ENCODE measurements at regions not wholly inside any gene's neighbourhood (a gene's known extent, or its start where the extent isn't known, plus 50 kb on each side); places are given as distances from the start of the nearest gene placed in this dataset.
A peak's percentile ranks its signal among the peaks of the same experiment; 100 is the strongest.
"Not testable (repeated sequence)": the region's sequence is repeated elsewhere in the genome, so short reads cannot be mapped to it uniquely, and the experiment has no call there.

DNA sequence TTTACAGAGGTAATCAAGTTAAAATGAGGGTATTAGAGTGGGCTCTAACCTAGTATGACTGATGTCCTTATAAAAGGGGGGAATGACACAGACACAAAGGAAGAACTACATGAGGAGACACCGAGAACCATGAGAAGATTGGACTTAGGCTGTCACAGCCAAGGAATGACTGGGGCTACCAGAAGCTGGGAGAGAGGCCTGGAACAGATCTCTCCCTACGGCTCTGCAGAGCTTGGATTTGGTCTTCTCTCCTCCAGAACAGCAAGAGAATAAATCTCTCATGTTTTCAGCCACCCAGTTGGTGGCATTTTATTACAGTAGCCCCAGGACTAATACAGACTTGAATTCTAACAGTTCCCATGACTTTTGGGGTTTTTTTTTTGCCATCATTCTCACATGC is 110.8 kb downstream of the PSMG1 start:
- Histone ChIP-seq H3K9me3 (ENCODE audit: control insufficient read depth in 1 of 2, low read length in 2 of 2) (peaks cover 0 to 7% of the 10 kb centered on the region in 2 donors), H3K27me3 (ENCODE audit: control insufficient read depth in 1 of 2, insufficient read depth in 2 of 2, low read length in 2 of 2) (no peaks in the 10 kb centered on the region), H3K4me1 (ENCODE audit: control insufficient read depth in 1 of 2, insufficient read depth in 2 of 2, low read length in 2 of 2) (peaks cover 0 to 2% of the 10 kb centered on the region in 2 donors), H3K36me3 (ENCODE audit: control insufficient read depth in 1 of 2, insufficient read depth in 2 of 2, low read length in 2 of 2) (no peaks in the 10 kb centered on the region), H3K27ac (ENCODE audit: low read depth, low read length) (peak overlapping the region; percentile 13), H3K9ac (ENCODE audit: low read depth in 1 of 2, low read length in 2 of 2) (no peak overlapping the region), H3K4me3 (ENCODE audit: low read depth in 1 of 2, low read length in 2 of 2) (no peak overlapping the region)

- Histone ChIP-seq H3K9ac (ENCODE audit: low read depth in 1 of 2, low read length in 2 of 2) (no peak overlapping the region), H3K9me3 (ENCODE audit: control insufficient read depth in 1 of 2, low read length in 2 of 2) (peaks cover 0 to 7% of the 10 kb centered on the region in 2 donors), H3K27ac (ENCODE audit: low read depth, low read length) (peak overlapping the region; percentile 13), H3K4me1 (ENCODE audit: control insufficient read depth in 1 of 2, insufficient read depth in 2 of 2, low read length in 2 of 2) (peaks cover 0 to 2% of the 10 kb centered on the region in 2 donors), H3K27me3 (ENCODE audit: control insufficient read depth in 1 of 2, insufficient read depth in 2 of 2, low read length in 2 of 2) (no peaks in the 10 kb centered on the region), H3K36me3 (ENCODE audit: control insufficient read depth in 1 of 2, insufficient read depth in 2 of 2, low read length in 2 of 2) (no peaks in the 10 kb centered on the region), H3K4me3 (ENCODE audit: low read depth in 1 of 2, low read length in 2 of 2) (no peak overlapping the region)
Observed at GRCh38 chr21:39071623-39072214, 111.5 kb downstream of the PSMG1 start.

DNA sequence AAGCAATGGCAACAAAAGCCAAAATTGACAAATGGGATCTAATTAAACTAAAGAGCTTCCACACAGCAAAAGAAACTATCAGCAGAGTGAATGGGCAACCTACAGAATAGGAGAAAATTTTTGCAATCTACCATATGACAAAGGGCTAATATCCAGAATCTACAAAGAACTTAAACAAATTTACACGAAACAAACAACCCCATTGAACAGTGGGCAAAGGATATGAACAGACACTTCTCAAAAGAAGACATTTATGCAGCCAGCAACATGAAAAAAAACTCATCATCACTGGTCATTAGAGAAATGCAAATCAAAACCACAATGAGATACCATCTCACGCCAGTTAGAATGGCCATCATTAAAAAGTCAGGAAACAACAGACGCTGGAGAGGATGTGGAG is 113.4 kb downstream of the PSMG1 start:
- not testable (repeated sequence) for H3K9me3 ChIP-seq (ENCODE audit: control insufficient read depth in 1 of 2, low read length in 2 of 2); H3K4me1 ChIP-seq (ENCODE audit: control insufficient read depth in 1 of 2, insufficient read depth in 2 of 2, low read length in 2 of 2); H3K27ac ChIP-seq (ENCODE audit: low read depth, low read length); H3K27me3 ChIP-seq (ENCODE audit: control insufficient read depth in 1 of 2, insufficient read depth in 2 of 2, low read length in 2 of 2); H3K36me3 ChIP-seq (ENCODE audit: control insufficient read depth in 1 of 2, insufficient read depth in 2 of 2, low read length in 2 of 2); H3K9ac ChIP-seq (ENCODE audit: low read depth in 1 of 2, low read length in 2 of 2); H3K4me3 ChIP-seq (ENCODE audit: low read depth in 1 of 2, low read length in 2 of 2)

DNA sequence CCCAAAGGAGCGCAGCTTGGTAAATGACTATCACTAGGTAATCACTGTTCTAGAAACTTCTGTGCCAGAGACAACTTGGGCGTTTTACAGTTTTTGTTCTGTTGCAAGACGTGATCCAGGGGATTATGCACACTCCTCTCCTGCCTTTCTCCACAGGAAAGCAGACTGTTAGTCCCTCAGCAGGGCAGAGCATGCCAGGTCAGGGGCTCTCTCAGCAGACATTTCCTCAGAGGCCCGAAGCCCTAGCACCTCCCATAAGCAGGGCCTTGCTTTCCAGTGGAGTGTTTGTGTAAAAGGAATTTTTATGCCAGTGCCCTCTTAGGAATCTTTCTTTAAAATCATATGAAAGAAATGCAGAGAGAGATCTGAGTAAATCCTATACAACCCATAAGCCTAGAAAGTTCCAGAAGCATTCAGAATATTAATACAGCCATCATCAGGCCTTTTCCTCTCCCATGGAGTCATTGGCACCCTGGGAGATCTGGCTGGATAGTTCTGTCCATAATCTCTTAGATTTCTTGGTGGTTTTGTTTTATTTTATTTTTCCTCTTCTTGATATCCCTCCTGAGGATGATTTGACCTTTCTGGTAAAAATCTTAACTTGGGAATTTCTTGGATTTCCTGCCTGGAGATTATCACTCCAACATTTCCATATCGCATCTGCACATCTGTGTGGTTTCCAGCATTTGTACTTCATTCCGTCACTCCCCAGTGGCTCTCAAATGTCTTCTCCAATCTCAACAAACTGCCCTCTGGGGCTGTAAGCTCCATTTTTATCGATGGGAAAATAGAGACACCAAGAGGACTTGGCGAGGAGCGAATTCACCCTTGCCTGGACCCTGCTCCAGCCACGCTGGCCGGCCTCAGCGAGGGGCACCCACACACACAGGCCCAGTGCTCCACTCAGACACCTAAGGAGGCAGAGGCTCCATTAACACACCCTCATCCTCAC is 116.1 kb downstream of the PSMG1 start:
- no peaks in the 10 kb centered on the region for H3K36me3 ChIP-seq (ENCODE audit: control insufficient read depth in 1 of 2, insufficient read depth in 2 of 2, low read length in 2 of 2)
- no peak overlapping the region for H3K4me3 ChIP-seq (ENCODE audit: low read depth in 1 of 2, low read length in 2 of 2)
- no peak overlapping the region for H3K27ac ChIP-seq (ENCODE audit: low read depth, low read length)
- H3K9ac ChIP-seq (ENCODE audit: low read depth in 1 of 2, low read length in 2 of 2), result no peak overlapping the region
- H3K4me1 ChIP-seq (ENCODE audit: control insufficient read depth in 1 of 2, insufficient read depth in 2 of 2, low read length in 2 of 2), result peaks cover 0 to 2% of the 10 kb centered on the region in 2 donors
- no peaks in the 10 kb centered on the region for H3K9me3 ChIP-seq (ENCODE audit: control insufficient read depth in 1 of 2, low read length in 2 of 2)
- H3K27me3 ChIP-seq (ENCODE audit: control insufficient read depth in 1 of 2, insufficient read depth in 2 of 2, low read length in 2 of 2), result no peaks in the 10 kb centered on the region

GRCh38 chr21:39065917-39066316 is 117.3 kb downstream of the PSMG1 start:
- Histone ChIP-seq H3K27me3 (ENCODE audit: control insufficient read depth in 1 of 2, insufficient read depth in 2 of 2, low read length in 2 of 2) (no peaks in the 10 kb centered on the region), H3K27ac (ENCODE audit: low read depth, low read length) (no peak overlapping the region), H3K9me3 (ENCODE audit: control insufficient read depth in 1 of 2, low read length in 2 of 2) (no peaks in the 10 kb centered on the region), H3K4me3 (ENCODE audit: low read depth in 1 of 2, low read length in 2 of 2) (no peak overlapping the region), H3K4me1 (ENCODE audit: control insufficient read depth in 1 of 2, insufficient read depth in 2 of 2, low read length in 2 of 2) (peaks cover 0 to 2% of the 10 kb centered on the region in 2 donors), H3K9ac (ENCODE audit: low read depth in 1 of 2, low read length in 2 of 2) (no peak overlapping the region), H3K36me3 (ENCODE audit: control insufficient read depth in 1 of 2, insufficient read depth in 2 of 2, low read length in 2 of 2) (no peaks in the 10 kb centered on the region)

GRCh38 chr21:39064325-39065012 is 118.8 kb downstream of the PSMG1 start:
- no peaks in the 10 kb centered on the region for H3K27me3 ChIP-seq (ENCODE audit: control insufficient read depth in 1 of 2, insufficient read depth in 2 of 2, low read length in 2 of 2)
- H3K9ac ChIP-seq (ENCODE audit: low read depth in 1 of 2, low read length in 2 of 2), result no peak overlapping the region
- no peaks in the 10 kb centered on the region for H3K9me3 ChIP-seq (ENCODE audit: control insufficient read depth in 1 of 2, low read length in 2 of 2)
- H3K27ac ChIP-seq (ENCODE audit: low read depth, low read length), result no peak overlapping the region
- H3K36me3 ChIP-seq (ENCODE audit: control insufficient read depth in 1 of 2, insufficient read depth in 2 of 2, low read length in 2 of 2), result no peaks in the 10 kb centered on the region
- no peak overlapping the region for H3K4me3 ChIP-seq (ENCODE audit: low read depth in 1 of 2, low read length in 2 of 2)
- H3K4me1 ChIP-seq (ENCODE audit: control insufficient read depth in 1 of 2, insufficient read depth in 2 of 2, low read length in 2 of 2), result peaks cover 0 to 2% of the 10 kb centered on the region in 2 donors

- Histone ChIP-seq H3K27ac (ENCODE audit: low read depth, low read length) (no peak overlapping the region), H3K27me3 (ENCODE audit: control insufficient read depth in 1 of 2, insufficient read depth in 2 of 2, low read length in 2 of 2) (no peaks in the 10 kb centered on the region), H3K4me1 (ENCODE audit: control insufficient read depth in 1 of 2, insufficient read depth in 2 of 2, low read length in 2 of 2) (peaks cover 0 to 2% of the 10 kb centered on the region in 2 donors), H3K9me3 (ENCODE audit: control insufficient read depth in 1 of 2, low read length in 2 of 2) (no peaks in the 10 kb centered on the region), H3K9ac (ENCODE audit: low read depth in 1 of 2, low read length in 2 of 2) (no peak overlapping the region), H3K36me3 (ENCODE audit: control insufficient read depth in 1 of 2, insufficient read depth in 2 of 2, low read length in 2 of 2) (no peaks in the 10 kb centered on the region), H3K4me3 (ENCODE audit: low read depth in 1 of 2, low read length in 2 of 2) (no peak overlapping the region)
Observed at GRCh38 chr21:39063517-39063916, 119.7 kb downstream of the PSMG1 start.

- no peak overlapping the region for H3K4me3 ChIP-seq (ENCODE audit: low read depth in 1 of 2, low read length in 2 of 2)
- H3K36me3 ChIP-seq (ENCODE audit: control insufficient read depth in 1 of 2, insufficient read depth in 2 of 2, low read length in 2 of 2), result no peaks in the 10 kb centered on the region
- no peaks in the 10 kb centered on the region for H3K27me3 ChIP-seq (ENCODE audit: control insufficient read depth in 1 of 2, insufficient read depth in 2 of 2, low read length in 2 of 2)
- H3K9me3 ChIP-seq (ENCODE audit: control insufficient read depth in 1 of 2, low read length in 2 of 2), result no peaks in the 10 kb centered on the region
- no peak overlapping the region for H3K9ac ChIP-seq (ENCODE audit: low read depth in 1 of 2, low read length in 2 of 2)
- H3K4me1 ChIP-seq (ENCODE audit: control insufficient read depth in 1 of 2, insufficient read depth in 2 of 2, low read length in 2 of 2), result no peaks in the 10 kb centered on the region
- H3K27ac ChIP-seq (ENCODE audit: low read depth, low read length), result no peak overlapping the region
Observed at GRCh38 chr21:39062196-39062595, 121.1 kb downstream of the PSMG1 start.

GRCh38 chr21:39061766-39062165 is 121.5 kb downstream of the PSMG1 start:
- no peaks in the 10 kb centered on the region for H3K4me1 ChIP-seq (ENCODE audit: control insufficient read depth in 1 of 2, insufficient read depth in 2 of 2, low read length in 2 of 2)

DNA sequence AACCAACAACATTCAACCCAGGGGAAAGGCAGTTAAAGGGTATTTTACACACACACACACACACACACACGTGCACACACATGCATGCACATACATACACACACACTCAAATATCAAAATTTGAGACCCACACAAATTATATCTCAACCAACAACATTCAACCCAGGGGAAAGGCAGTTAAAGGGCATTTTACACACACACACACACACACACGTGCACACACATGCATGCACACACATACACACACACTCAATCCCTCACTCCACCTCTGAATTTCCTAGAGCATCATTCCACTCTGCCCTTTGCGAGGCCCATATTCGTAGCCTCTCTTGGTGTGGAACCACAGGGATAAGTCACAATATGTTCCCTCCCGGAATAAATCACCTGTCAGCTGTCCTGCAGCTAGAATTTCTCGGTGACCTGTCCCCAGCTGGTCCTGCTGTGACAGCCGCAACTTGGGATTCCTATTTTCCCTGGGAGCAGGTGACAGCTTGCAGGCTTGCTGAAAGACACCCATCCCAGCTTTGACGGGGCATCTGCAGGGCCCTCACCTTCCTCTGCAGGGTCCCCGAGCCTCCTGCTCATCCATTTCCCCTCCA is 122.7 kb downstream of the PSMG1 start:
- Histone ChIP-seq H3K27ac (ENCODE audit: low read depth, low read length) (no peak overlapping the region), H3K4me3 (ENCODE audit: low read depth in 1 of 2, low read length in 2 of 2) (no peak overlapping the region), H3K27me3 (ENCODE audit: control insufficient read depth in 1 of 2, insufficient read depth in 2 of 2, low read length in 2 of 2) (no peaks in the 10 kb centered on the region), H3K9me3 (ENCODE audit: control insufficient read depth in 1 of 2, low read length in 2 of 2) (no peaks in the 10 kb centered on the region), H3K4me1 (ENCODE audit: control insufficient read depth in 1 of 2, insufficient read depth in 2 of 2, low read length in 2 of 2) (no peaks in the 10 kb centered on the region), H3K9ac (ENCODE audit: low read depth in 1 of 2, low read length in 2 of 2) (no peak overlapping the region), H3K36me3 (ENCODE audit: control insufficient read depth in 1 of 2, insufficient read depth in 2 of 2, low read length in 2 of 2) (no peaks in the 10 kb centered on the region)

More at GRCh38 chr21:39061766-39062165, 121.5 kb downstream of the PSMG1 start:
- H3K27me3 ChIP-seq (ENCODE audit: control insufficient read depth in 1 of 2, insufficient read depth in 2 of 2, low read length in 2 of 2), result no peaks in the 10 kb centered on the region
- H3K36me3 ChIP-seq (ENCODE audit: control insufficient read depth in 1 of 2, insufficient read depth in 2 of 2, low read length in 2 of 2), result no peaks in the 10 kb centered on the region
- no peak overlapping the region for H3K27ac ChIP-seq (ENCODE audit: low read depth, low read length)
- H3K4me3 ChIP-seq (ENCODE audit: low read depth in 1 of 2, low read length in 2 of 2), result no peak overlapping the region
- H3K9ac ChIP-seq (ENCODE audit: low read depth in 1 of 2, low read length in 2 of 2), result no peak overlapping the region
- H3K9me3 ChIP-seq (ENCODE audit: control insufficient read depth in 1 of 2, low read length in 2 of 2), result no peaks in the 10 kb centered on the region
